ENCODE measurements at regions not wholly inside any gene's neighbourhood (a gene's known extent, or its start where the extent isn't known, plus 50 kb on each side); places are given as distances from the start of the nearest gene placed in this dataset.

GRCh38 chr5:85268194-85268593, 883.5 kb upstream of the EDIL3 start:
- TF ChIP-seq, protein P1, sequence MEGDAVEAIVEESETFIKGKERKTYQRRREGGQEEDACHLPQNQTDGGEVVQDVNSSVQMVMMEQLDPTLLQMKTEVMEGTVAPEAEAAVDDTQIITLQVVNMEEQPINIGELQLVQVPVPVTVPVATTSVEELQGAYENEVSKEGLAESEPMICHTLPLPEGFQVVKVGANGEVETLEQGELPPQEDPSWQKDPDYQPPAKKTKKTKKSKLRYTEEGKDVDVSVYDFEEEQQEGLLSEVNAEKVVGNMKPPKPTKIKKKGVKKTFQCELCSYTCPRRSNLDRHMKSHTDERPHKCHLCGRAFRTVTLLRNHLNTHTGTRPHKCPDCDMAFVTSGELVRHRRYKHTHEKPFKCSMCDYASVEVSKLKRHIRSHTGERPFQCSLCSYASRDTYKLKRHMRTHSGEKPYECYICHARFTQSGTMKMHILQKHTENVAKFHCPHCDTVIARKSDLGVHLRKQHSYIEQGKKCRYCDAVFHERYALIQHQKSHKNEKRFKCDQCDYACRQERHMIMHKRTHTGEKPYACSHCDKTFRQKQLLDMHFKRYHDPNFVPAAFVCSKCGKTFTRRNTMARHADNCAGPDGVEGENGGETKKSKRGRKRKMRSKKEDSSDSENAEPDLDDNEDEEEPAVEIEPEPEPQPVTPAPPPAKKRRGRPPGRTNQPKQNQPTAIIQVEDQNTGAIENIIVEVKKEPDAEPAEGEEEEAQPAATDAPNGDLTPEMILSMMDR (IDR thresholded peaks at IDR 0.05) = no peak
- no peak for TF ChIP-seq EZH2 (IDR thresholded peaks at IDR 0.05)

Measured in neural progenitor cell (in vitro differentiated cells).